Endothelial cell of umbilical vein (primary cell): ENCODE measurements at regions not wholly inside any gene's neighbourhood (a gene's known extent, or its start where the extent isn't known, plus 50 kb on each side); places are given as distances from the start of the nearest gene placed in this dataset.

ENCODE experiments used
- BruUV-seq: library from RNA; stranded (reverse); fragments of 400-500 nt; replicated peaks from 2 replicates; lab custom pipeline; 2021; lab: Mats Ljungman, UMichigan
- CTCF ChIA-PET: fragments of 300-600, 350-600 bp; sonication (Branson Sonifier 250); formaldehyde crosslinking; loops from one replicate; lab custom pipeline; 2021; ENCODE audit warnings: antibody characterized with exemption, inconsistent platforms; lab: Charles Lee
- POLR2A ChIA-PET: fragments of 300-600, 350-600 bp; sonication (Branson Sonifier 250); formaldehyde crosslinking; loops from one replicate; lab custom pipeline; 2021; ENCODE audit warnings: antibody characterized with exemption, inconsistent platforms; lab: Charles Lee
- DNase-seq: peaks from one replicate; pipeline ENCODE4 v3.0.0-alpha.2; 2011; ENCODE audit warnings: low read depth, low spot score
- FAIRE-seq: peaks from 2 replicates; lab custom pipeline; 2011; peaks lifted over from hg19 to GRCh38; lab: Jason Lieb, UNC
- H2AFZ ChIP-seq: 2 replicates; pipeline ENCODE4 v1.6.0; 2012; ENCODE audit warnings: low read depth, low read length, control low read depth, inconsistent platforms
- H3K27ac ChIP-seq: 2 replicates; pipeline ENCODE4 v1.5.1; 2011; ENCODE audit warnings: low read depth, mild to moderate bottlenecking, control low read depth, low read length, moderate library complexity; ENCODE audit not compliant: insufficient read depth
- H3K27me3 ChIP-seq, 2 experiments: 2 replicates each; pipeline versions ENCODE4 v1.6.0 to v1.6.1; 2011; ENCODE audit warnings: low read length in 2 of 2, mixed read lengths in 1 of 2; ENCODE audit not compliant: control insufficient read depth in 2 of 2, insufficient read depth in 2 of 2
- H3K36me3 ChIP-seq, 2 experiments: 2 replicates in 1 of 2; 3 replicates in 1 of 2; pipeline ENCODE4 v1.5.1; 2011; ENCODE audit warnings: low read length in 2 of 2, mild to moderate bottlenecking in 1 of 2, moderate library complexity in 1 of 2; ENCODE audit not compliant: control insufficient read depth in 2 of 2, insufficient read depth in 2 of 2; ENCODE audit errors: extremely low read depth in 1 of 2
- H3K4me1 ChIP-seq: 3 replicates; pipeline ENCODE4 v1.5.1; 2011; ENCODE audit warnings: mild to moderate bottlenecking, low read length; ENCODE audit not compliant: control insufficient read depth, insufficient read depth; ENCODE audit errors: extremely low read depth
- H3K4me2 ChIP-seq: 2 replicates; pipeline ENCODE4 v1.6.1; 2011; ENCODE audit warnings: low read length, control low read depth, mixed read lengths; ENCODE audit not compliant: insufficient read depth
- H3K4me3 ChIP-seq, 3 experiments: fragments of 200-600 bp in 1 of 3; sonication (generic), shearing (Covaris generic) in 1 of 3; replicated peaks in 1 of 3; 2 replicates each; pipeline ENCODE4 v1.5.1; 2011 to 2016; ENCODE audit warnings: control low read depth in 3 of 3, low read length in 3 of 3, mild to moderate bottlenecking in 2 of 3, inconsistent platforms in 1 of 3, low read depth in 1 of 3, moderate library complexity in 1 of 3; ENCODE audit not compliant: insufficient read depth in 1 of 3
- H3K79me2 ChIP-seq: 2 replicates; pipeline ENCODE4 v1.6.0; 2012; ENCODE audit warnings: low read length, inconsistent platforms; ENCODE audit not compliant: control insufficient read depth, insufficient read depth
- H3K9ac ChIP-seq: replicated peaks from 2 replicates; pipeline ENCODE3; 2011; ENCODE audit warnings: low read length, control low read depth; ENCODE audit not compliant: insufficient read depth; ENCODE audit errors: extremely low read depth
- H3K9me1 ChIP-seq: replicated peaks from 3 replicates; pipeline ENCODE4 v1.6.0; 2011; ENCODE audit warnings: mild to moderate bottlenecking, low read length; ENCODE audit not compliant: control insufficient read depth, insufficient read depth; ENCODE audit errors: extremely low read depth
- H3K9me3 ChIP-seq: replicated peaks from 2 replicates; pipeline ENCODE4 v1.5.1; 2012; ENCODE audit warnings: low read length, inconsistent platforms; ENCODE audit not compliant: control insufficient read depth, insufficient read depth
- H4K20me1 ChIP-seq: replicated peaks from 2 replicates; pipeline ENCODE3; 2011; ENCODE audit warnings: mild to moderate bottlenecking, low read length; ENCODE audit not compliant: control insufficient read depth, insufficient read depth; ENCODE audit errors: extremely low read depth
- CTCF ChIP-seq, 2 donors: IDR thresholded peaks; 1 replicate in 1 of 2; 2 replicates in 1 of 2; pipeline ENCODE4 v1.5.1; 2011; ENCODE audit warnings: low read length in 2 of 2, mild to moderate bottlenecking in 2 of 2, moderate library complexity in 2 of 2, control low read depth in 1 of 2, inconsistent platforms in 1 of 2, low read depth in 1 of 2; ENCODE audit not compliant: insufficient read depth in 1 of 2; ENCODE audit errors: extremely low read depth in 1 of 2
- EZH2 ChIP-seq: IDR thresholded peaks from 2 replicates; pipeline ENCODE4 v1.6.1; 2012; ENCODE audit warnings: borderline replicate concordance, low read depth, mild to moderate bottlenecking, moderate library complexity, low read length, inconsistent platforms; ENCODE audit not compliant: severe bottlenecking
- GATA2 ChIP-seq: IDR thresholded peaks from 2 replicates; pipeline ENCODE4 v1.7.0; 2011; ENCODE audit warnings: low read depth, mild to moderate bottlenecking, moderate library complexity, mixed read lengths, low read length; ENCODE audit not compliant: insufficient read length, insufficient read depth
- JUN ChIP-seq: IDR thresholded peaks from 2 replicates; pipeline ENCODE4 v1.6.1; 2011; ENCODE audit warnings: borderline replicate concordance, low read depth; ENCODE audit not compliant: insufficient read length, insufficient read depth
- MAX ChIP-seq: IDR thresholded peaks from 2 replicates; pipeline ENCODE4 v1.6.1; 2011; ENCODE audit not compliant: insufficient read depth, insufficient read length
- MYC ChIP-seq: IDR thresholded peaks from one replicate; pipeline ENCODE4 v1.6.1; 2011; ENCODE audit warnings: mild to moderate bottlenecking, low read depth, low read length
- POLR2A ChIP-seq: IDR thresholded peaks from 2 replicates; pipeline ENCODE4 v1.6.1; 2012; ENCODE audit warnings: low read depth, mild to moderate bottlenecking, control low read depth, low read length
- POLR2AphosphoS5 ChIP-seq: IDR thresholded peaks from 2 replicates; pipeline ENCODE4 v1.6.1; 2012; ENCODE audit warnings: low read depth, mild to moderate bottlenecking, control low read depth, low read length, moderate library complexity; ENCODE audit not compliant: insufficient read depth
- dilution Hi-C: fragments of 300-500 bp; cut with MboI; formaldehyde crosslinking; loops from one replicate; pipeline ENCODE4 v1.15.0; 2019; ENCODE audit warnings: low sequenced_read_pairs; ENCODE audit not compliant: extremely low pct_ligation_motif_present
- intact Hi-C: fragments of 100-400 bp; cut with micrococcal nuclease; formaldehyde crosslinking; loops from one replicate; pipeline ENCODE4 v1.10.0; 2022

DNA sequence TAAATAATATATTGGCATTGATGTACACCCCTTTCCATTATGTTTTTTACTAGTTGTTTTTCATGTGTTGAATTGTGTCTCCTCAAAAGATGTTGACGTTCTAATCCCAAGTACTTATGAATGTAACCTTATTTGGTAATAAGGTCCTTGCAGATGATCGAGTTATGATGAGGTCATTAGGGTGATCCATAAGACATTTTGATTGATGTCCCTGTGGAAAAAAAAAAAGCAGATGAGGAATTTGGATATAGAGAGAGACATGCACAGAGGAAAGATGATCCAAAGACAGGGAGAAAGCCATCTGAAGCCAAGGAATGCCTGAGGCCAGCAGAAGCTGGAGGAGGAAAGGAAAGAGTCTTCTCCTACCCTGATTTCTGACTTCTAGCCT is 632.7 kb downstream of the TLR4 start:
- no peaks in the 10 kb centered on the region for H3K9me3 ChIP-seq
- H3K9me1 ChIP-seq: no peaks in the 10 kb centered on the region
- H3K4me1 ChIP-seq: no peaks in the 10 kb centered on the region
- H3K79me2 ChIP-seq: no peaks in the 10 kb centered on the region
- H3K36me3 ChIP-seq: no peaks in the 10 kb centered on the region
- DNase-seq (no peak), FAIRE-seq (no peak)
- no peaks in the 10 kb centered on the region for H4K20me1 ChIP-seq
- H3K4me3 ChIP-seq: no peak overlapping the region
- BruUV-seq: no TSS peak
- POLR2A ChIA-PET: no interaction called here
- dilution Hi-C loops: no loop called here
- intact Hi-C loops: no loop called here
- no peak overlapping the region for H3K27ac ChIP-seq
- H3K9ac ChIP-seq: no peak overlapping the region
- TF ChIP-seq EZH2 (no peak), POLR2AphosphoS5 (no peak), CTCF (IDR thresholded peaks at IDR 0.05; ENCODE audit: extremely low read depth in 1 of 2, insufficient read depth in 1 of 2, low read depth in 1 of 2, low read length in 2 of 2) (no peak), MAX (no peak), GATA2 (no peak), POLR2A (no peak), JUN (no peak)
- CTCF ChIA-PET: no interaction called here
- H3K27me3 ChIP-seq: no peaks in the 10 kb centered on the region
- no peak overlapping the region for H3K4me2 ChIP-seq
- no peak overlapping the region for H2AFZ ChIP-seq

- intact Hi-C loops: no loop called here
- no peak overlapping the region for H3K4me3 ChIP-seq
- no peaks in the 10 kb centered on the region for H4K20me1 ChIP-seq
- no peaks in the 10 kb centered on the region for H3K9me3 ChIP-seq
- no peak overlapping the region for H3K27ac ChIP-seq
- TF ChIP-seq CTCF (IDR thresholded peaks at IDR 0.05; ENCODE audit: extremely low read depth in 1 of 2, insufficient read depth in 1 of 2, low read depth in 1 of 2, low read length in 2 of 2) (no peak), MYC (no peak), POLR2AphosphoS5 (no peak), GATA2 (no peak), POLR2A (no peak)
- dilution Hi-C loops: no loop called here
- DNase-seq: no peak
- H3K27me3 ChIP-seq: no peaks in the 10 kb centered on the region
- no peak for FAIRE-seq
- H3K36me3 ChIP-seq: no peaks in the 10 kb centered on the region
- H3K79me2 ChIP-seq: no peaks in the 10 kb centered on the region
- POLR2A ChIA-PET: no interaction called here
- H3K9ac ChIP-seq: no peak overlapping the region
- no TSS peak for BruUV-seq
- H3K4me1 ChIP-seq: no peaks in the 10 kb centered on the region
- no peaks in the 10 kb centered on the region for H3K9me1 ChIP-seq
- no peak overlapping the region for H3K4me2 ChIP-seq
- H2AFZ ChIP-seq: no peak overlapping the region
- CTCF ChIA-PET: no interaction called here
These were observed 655.8 kb downstream of the TLR4 start for GRCh38 chr9:118360036-118360435.
